GM04503 (cell line): ENCODE measurements at regions not wholly inside any gene's neighbourhood (a gene's known extent, or its start where the extent isn't known, plus 50 kb on each side); places are given as distances from the start of the nearest gene placed in this dataset.

Source experiments
- DNase-seq: peaks from one replicate; pipeline ENCODE4 v3.0.0-alpha.2; 2012; ENCODE audit warnings: low read depth

DNA sequence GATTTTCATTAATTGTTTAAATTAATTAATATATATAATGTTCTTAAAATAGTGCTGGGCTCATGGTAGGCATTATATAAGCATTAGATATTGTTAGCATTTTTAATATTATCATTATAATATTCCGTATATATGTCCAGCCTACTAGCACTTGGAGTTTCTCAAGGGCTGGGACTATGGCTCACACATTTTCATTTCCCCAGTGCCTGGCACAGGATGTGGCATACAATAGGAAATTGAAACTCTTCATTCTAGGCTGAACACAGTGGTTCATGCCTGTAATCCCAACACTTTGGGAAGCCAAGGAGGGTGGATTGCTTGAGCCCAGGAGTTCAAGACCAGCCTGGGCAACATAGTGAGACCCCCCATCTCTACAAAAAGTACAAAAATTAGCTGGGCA lies 170.4 kb downstream of the RSL24D1 start:
- DNase-seq = no peak

DNA sequence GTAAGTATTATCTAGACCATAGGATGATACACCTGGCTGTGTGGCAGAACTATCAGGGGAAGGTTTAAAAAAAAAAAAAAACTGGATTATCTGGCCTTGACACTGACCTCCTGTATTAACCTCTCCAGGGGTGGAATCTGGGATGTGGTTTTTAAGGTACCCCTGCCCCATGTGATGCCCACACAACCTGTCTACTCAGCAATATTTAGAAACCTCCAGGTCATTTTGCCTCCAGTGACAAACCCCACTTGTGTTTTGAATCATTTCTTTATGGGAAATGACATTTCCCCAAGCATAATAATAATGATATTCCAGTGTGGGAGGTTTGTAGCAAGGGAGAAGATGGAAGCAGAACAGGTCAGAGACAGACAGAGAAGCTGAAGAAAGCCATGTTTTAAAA lies 179.1 kb downstream of the RSL24D1 start:
- DNase-seq = no peak

DNA sequence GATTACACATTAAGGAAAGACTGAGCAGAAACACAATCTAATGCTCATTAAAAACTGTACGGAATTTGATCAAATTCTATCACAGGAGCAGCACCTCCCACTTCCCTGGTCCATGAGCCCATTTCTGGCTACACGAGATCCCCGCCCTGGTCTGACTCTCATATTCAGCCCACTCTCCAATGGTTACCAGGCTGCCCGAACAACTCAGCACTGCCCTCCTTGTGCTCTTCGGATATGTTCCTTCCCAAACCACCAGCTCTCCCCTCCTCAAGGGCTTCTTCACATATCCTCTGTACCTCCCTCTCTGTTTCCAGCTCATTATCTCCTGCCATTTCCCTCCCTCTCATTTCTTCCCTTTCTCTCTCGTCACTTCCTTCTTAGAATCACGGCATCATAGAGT lies 180.5 kb downstream of the RSL24D1 start:
- no peak for DNase-seq

DNA sequence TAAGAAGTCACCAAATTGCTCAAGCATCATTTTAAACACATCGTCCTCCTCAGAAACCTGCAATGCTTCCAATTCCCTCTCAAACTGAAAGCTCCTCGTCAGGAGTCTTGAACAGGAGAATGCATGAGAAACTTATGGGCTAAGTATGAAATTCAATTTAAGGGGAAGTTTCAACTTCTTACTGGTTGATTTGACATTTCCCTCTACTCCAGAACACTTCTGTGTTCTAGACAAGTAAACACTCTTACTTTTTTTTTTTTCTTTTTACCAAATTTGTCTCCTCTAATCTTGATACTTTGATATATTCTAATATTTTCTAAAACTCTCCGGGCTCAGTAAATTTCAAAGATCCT lies 181.7 kb downstream of the RSL24D1 start:
- no peak for DNase-seq

DNA sequence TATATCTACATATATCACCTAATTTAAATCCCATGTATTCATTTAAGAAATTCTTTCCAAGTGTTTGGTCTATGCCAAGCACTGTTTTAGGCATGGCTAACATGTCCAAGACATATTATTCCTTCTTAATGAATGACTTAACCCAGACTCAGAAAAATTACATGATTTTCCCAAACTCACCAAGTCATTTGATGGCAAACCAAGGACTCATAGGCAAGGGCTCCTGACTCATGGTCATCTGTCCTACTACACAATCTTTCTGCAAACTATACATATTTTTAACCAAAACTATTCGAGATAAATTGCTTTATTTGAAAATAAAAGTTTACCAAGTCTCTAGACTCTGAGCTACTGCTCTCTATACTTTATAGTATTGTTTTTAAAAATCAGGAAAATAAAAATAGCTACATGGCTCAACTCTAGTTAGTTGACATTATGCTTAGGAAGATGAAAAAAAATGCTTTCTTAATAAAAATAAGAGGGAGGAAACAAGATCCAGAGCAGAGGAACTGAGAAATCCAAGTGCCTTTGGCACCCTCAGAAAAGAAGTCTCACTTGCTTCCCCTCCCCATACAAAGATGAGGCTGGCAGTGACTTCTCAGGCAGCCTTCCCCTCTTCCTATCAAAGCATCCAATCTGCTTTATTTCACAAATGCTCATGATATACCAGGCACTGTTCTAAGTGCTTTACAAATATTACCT lies 182.2 kb downstream of the RSL24D1 start:
- DNase-seq = no peak

DNA sequence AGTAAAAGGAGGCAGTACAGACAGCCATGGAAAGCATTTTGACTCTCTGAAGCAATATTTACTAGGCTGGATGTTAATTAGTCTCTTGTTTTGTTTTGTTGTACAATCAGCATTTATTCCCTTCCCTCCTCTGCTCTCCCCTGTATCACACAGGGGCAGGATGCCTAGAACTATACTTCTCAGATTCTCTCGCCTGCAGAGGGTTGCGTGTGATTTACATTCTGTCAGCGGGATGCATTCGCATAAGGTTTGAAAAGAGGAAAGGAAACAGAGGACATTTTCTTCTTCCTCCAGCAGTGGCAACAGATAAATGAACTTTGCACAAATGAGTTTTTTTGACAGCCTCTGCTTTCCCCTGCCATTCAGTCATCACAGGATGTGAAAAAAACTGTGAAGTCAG lies 188.3 kb downstream of the RSL24D1 start:
- DNase-seq = no peak

DNA sequence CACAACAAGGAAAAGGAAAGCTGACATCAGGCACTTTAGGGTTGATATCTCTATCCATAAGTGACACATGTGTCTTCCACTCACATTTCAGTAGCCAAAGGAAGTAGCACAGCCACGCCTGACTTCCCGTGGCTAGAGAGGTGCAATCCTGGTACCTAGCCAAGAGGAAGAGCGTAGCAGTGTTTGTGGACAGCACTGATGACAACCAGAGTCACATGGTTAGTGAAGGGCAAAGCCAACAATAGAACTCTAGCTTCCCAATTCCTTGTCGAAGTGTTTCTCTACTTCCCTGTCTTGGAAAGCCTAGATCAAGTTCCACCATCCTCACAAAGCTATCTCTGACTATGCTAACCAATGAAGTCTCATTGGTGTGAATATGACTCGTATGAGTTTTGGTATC lies 189.2 kb downstream of the RSL24D1 start:
- no peak for DNase-seq

DNA sequence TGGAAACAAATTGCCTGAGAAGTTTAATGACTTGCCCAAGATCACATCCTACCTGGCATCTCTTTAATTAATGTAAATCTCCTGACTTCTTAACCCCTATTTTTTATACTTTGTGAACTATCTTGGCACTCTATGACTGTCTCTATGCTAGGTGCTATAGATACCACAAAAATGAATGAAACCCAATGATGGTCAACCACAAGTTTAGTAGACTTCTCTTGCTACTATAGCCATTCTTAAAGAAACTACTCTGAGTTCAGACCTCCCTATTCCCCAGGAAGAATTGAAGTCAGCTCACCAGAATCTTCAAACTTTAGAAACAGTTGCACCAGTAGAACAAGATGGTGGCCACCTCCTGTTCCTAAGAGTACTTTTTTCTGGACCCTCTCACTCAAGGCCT lies 191.1 kb downstream of the RSL24D1 start:
- DNase-seq = no peak

DNA sequence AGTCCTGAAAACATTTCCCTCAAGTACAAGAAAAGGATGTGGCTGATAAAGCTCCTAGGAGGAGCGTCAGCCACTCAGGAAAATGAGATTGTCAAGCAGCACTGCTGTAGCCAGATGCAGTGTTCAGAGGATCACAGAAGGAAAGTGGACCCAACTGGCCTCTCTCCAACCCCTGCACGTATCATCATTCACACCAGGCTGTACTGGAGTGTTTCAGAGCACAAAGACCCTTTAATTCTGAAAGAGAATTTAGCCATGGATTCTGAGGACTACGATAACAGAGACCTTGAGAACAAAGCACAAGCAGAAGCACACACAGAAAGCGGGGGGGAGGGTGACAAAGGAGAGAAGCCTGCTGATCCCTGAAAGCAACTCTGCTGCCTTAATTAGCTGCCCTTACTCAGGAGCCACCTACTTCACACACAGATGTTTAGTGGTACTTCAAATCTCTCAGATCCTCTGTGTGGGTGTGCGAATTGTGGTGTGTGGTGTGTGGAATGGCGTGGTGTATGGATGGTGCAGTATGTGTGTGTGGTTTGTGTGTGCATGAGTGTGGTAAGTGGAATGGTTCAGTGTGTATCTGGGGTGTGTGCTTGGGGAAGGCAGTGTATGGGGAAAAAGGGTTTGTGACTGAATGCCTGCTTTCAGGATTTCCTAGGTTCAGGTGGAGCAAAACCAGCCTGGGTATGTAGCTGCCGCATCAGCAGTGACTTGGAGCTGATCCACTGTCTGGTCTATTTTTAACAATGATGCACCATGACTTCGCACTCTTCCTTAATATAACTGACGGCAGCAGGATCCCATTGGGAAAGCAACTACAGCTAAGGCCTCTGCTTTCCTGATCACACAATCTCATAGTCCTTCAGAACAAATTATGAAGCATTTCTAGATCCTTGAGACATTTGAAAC lies 192.5 kb downstream of the RSL24D1 start:
- no peak for DNase-seq

DNA sequence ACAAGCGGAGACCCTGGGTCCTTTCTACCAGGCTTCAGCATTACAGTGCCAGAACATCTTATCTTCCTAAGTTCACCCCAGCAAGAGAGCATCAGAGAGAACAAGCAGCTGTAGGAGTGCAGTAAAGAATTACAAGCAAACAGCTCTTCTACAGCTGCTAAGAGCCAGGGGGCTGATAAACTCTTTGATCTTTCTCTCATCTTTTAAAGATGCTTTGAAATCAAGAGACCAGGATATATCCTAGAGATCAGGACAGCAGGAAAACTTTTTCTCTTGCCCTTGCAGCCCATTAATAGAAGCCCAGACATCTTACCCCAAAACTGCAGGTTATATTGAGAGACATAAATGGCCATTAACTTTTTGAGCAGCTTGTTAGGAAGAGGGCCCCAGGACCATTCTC lies 198.1 kb downstream of the RSL24D1 start:
- DNase-seq = no peak

DNA sequence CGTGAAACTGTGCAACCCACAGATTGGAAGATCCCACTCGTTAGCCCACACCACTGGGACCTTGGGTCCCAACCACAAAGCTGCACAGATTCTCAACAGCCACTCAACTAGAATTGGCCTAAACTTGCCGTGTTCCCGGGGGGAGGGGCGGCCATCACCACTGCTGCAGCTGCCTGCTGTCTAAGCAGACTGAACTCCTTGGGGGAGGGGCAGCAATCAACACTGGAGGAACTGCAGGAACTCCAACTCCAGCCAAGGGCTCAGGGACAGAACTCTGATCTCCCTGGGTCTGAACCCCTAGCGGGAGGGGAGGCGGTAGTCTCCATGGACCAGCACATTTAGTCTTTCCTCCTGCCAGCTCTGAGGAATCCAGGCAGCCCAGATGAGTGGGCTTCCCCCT lies 205.9 kb downstream of the RSL24D1 start:
- DNase-seq = no peak

DNA sequence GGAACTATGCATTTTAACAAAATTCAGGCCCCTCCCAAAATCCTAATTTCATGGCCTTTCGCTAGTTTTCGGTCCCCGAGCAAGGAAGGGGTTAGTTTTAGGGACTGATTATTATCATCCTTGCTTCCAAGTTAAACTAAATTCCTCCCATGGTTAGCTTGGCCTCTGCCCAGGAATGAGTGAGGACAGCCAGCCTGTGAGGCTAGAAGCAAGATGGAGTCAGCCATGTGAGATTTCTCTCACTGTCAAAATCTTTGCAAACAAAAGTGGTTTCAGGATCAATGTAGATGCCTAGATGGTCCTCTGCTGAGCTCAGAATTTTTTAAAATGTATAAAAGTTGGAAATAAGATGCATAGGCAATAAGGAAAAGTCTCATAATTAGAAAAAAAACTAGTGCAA lies 208.9 kb downstream of the RSL24D1 start:
- no peak for DNase-seq

DNA sequence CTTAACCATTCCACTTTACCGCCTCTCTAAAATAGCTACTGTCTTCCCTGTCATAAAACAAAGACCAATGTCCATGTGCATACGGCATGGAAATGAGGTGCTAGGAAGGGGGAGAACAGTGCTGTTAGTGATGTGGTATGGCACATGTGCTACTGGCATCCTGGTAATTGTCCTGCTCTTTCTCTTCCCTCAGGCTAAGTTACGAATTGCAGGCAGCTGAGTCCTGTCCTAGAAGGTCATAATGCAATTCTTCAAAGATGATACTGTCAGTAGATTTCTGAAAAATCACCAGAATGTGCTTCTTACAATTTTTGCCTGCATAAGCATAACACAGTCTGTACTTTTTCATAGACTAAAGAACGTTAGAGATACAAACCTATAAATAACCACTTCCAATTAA lies 216.8 kb downstream of the RSL24D1 start:
- DNase-seq = no peak

DNA sequence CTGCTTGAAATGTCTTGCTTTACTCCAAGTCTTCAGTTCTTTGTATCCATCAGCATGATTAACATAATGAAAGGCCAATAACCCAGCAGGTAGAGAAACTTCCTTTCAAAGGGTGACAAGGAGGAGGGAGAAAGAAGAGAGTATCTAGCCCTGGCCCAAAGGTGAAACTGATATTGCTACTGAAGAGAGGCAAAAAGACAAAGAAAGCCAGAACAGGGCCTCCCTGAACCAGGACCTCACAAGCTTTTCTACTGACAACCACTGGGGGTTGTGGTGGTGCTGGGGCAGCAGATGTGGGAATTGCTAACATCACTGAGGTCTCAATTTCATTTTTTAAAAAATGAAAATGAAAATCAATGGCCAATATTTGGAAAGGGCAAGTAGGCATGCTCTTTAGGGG lies 234.1 kb downstream of the RSL24D1 start:
- DNase-seq = no peak

DNA sequence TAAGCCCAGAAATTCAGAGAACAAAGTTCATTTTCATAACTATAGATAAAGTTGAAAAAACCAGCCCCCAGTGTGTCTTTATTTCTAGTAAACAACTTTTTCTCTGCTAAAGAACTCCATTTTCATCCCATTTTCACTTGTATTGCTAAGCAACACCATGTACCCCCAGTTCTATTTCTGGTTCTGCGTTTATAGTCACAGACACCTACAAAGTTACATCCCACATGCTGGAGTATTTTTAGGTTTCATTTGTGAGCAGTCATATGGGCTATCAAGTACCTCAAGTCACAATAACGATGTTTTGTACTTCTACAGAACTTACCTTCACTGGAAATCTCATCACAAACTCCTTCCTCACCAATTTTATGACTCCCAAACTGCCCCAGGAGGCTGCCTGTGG lies 236.5 kb downstream of the RSL24D1 start:
- DNase-seq = no peak

DNA sequence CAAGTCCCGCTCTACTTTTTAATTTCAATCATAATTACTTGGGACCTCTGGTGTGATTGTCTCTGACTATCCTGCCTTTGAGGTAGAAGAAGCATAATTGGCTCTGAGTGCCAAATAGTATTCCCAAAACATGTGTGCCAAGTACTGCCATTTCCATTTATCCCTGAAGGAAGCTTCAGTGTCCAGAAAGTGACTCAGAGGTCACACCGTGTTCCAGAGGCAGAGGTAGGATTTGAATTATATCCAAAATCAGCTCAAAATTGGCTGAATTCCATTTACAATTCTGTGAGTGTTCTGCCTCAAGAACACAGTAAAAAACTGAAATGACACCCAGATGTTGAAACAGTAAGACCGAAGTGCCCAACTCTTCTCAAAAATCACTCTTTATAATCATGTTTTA lies 255.3 kb downstream of the RSL24D1 start:
- no peak for DNase-seq

DNA sequence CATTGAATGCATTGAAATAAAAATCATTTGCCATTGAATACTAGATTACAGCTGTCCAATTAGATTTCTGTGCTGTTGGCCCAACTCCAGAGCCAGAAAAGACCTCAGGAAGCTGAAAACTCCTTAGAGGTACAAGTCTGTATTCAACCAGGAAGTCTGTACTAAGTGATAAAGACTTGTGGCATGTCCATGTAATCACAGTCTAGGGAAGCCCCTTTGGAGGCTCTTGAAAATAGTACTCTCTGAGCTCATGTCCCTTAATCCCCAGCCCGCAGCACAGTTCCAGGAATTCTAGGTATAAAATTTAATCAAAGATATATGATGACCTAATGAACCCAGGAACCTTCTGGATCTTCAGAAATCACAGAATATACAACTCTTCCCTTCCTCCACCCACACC lies 279.4 kb downstream of the RSL24D1 start:
- no peak for DNase-seq

DNA sequence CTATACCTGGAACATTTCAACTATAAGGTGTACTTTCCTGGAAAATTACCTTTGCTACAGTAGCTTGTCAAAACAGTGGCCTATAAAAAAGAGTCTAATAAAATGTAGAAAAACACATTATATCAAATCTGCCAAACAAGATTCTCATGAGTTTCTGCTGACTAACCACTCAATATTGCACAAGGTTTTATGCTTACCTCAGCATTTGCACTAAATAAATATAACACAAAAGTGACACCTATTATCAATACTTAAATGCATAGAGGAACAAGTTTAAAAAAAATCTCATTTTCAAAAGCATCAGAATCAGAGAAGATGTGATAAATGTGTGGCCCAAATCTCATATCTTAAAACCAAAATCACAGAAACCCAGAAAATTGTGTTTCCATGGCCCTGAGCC lies 281.4 kb downstream of the RSL24D1 start:
- no peak for DNase-seq

DNA sequence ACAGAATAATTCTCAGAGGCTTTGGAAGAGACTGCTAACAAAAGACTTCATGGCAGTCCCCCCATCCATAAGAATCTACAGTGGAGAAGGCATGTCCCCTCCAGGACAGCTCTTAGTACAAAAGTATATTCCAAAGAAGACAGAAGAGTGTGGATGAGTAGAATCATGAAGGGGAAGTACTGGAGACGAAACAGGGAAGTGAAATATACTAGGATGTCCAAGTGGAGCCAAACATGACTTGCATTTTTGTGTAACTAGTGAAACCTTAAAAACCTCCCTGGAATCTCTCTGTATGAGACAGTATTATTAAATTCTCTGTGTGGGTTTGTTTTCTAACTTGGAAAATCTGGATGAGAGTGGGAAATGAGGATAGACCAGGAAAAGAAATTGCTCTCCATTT lies 312.4 kb downstream of the RSL24D1 start:
- no peak for DNase-seq

DNA sequence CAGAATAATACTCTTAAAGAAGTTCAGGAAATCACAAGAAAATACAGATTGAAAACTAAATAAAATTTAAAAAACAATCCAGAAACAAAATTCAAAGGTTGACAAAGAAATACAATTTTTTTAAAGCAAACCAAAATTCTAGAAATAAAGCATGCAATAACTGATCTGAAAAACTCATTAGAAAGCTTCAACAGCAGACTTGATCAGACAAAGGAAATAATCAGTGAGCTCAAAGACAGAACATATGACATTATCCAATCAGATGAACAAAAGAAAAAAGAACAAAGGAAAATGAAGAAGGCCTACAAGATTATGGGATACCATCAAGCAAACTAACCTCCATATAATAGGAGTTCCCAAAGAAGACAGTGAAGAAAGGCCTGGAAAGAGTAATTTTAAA lies 336.8 kb downstream of the RSL24D1 start:
- DNase-seq = no peak

DNA sequence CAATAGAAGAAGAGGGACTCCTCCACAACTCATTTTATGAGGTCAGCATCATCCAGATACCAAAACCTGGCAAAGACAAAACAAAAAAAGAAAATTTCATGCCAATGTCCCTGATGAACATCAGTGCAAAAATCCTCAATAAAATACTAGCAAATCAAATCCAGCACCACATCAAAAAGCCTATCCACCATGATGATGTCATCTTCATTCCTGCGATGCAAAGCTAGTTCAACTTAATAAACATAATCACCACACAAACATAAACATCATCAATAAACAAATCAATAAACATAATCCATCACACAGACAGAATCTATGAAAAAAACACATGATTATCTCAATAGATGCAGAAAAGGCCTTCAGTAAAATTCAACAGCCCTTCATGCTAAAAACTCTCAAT lies 342.1 kb downstream of the RSL24D1 start:
- DNase-seq = no peak

DNA sequence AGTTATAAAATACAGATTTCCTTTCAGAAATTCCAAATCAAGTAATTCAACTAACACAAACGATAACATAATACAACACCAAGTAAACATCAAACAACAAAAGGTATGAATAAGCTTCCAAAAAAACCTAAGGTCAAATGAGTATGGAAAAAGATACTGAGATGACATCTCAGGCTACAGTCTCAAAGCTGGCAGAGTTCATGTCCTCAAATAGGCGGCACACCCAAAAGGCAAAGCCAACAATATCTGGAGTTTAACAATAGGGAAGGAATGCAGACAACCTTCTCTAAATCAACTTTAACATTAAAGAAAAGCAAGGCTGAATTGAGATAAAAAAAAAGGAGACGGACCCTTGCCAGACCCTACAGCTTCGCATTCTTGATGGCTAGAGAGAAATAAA lies 346.6 kb downstream of the RSL24D1 start:
- DNase-seq = no peak

DNA sequence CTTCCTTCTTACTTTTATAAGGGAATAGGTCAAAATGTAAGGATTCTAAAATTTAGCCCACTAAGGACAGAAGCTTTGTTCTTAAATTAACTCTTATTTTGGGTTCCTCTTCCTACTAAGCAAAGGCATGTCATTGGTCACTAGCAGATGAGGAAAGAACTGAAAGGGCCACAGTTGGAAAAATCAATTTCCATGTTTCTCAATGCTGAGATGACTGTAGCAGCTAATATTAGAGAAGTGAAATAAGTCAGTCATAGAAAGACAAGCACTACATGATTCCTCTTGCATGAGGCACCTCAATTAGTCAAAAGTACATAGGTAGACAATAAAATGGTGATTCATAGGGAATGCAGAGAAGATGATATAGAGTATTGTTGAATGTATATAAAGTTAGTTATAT lies 353.7 kb downstream of the RSL24D1 start:
- no peak for DNase-seq
